Neutrophil (primary cell): ENCODE measurements at regions not wholly inside any gene's neighbourhood (a gene's known extent, or its start where the extent isn't known, plus 50 kb on each side); places are given as distances from the start of the nearest gene placed in this dataset.

ENCODE experiments used
- H3K27ac ChIP-seq: fragments of 200-600 bp; sonication (generic); 2 replicates; pipeline ENCODE4 v1.5.1; 2016; ENCODE audit warnings: mild to moderate bottlenecking, moderate library complexity
- H3K27me3 ChIP-seq: fragments of 200-600 bp; sonication (generic); 2 replicates; pipeline ENCODE4 v1.6.0; 2016; ENCODE audit warnings: mild to moderate bottlenecking
- H3K36me3 ChIP-seq: fragments of 200-600 bp; sonication (generic); 2 replicates; pipeline ENCODE4 v1.5.1; 2017
- H3K4me1 ChIP-seq, 2 experiments: fragments of 200-600 bp in 1 of 2; sonication (generic) in 1 of 2; 1 replicate in 1 of 2; 2 replicates in 1 of 2; pipeline versions ENCODE4 v1.5.1 to v1.6.1; 2013 to 2016; ENCODE audit warnings: low read depth in 1 of 2, low read length in 1 of 2, mild to moderate bottlenecking in 1 of 2, moderate library complexity in 1 of 2; ENCODE audit not compliant: control insufficient read depth in 1 of 2, insufficient read depth in 1 of 2
- H3K4me3 ChIP-seq, 2 experiments: fragments of 200-600 bp in 1 of 2; sonication (generic) in 1 of 2; 1 replicate in 1 of 2; 2 replicates in 1 of 2; pipeline ENCODE4 v1.5.1; 2013 to 2016; ENCODE audit warnings: low read depth in 1 of 2, low read length in 1 of 2, mild to moderate bottlenecking in 1 of 2, moderate library complexity in 1 of 2
- H3K9me3 ChIP-seq: fragments of 200-600 bp; sonication (generic); 2 replicates; pipeline ENCODE4 v1.5.1; 2016
- CTCF ChIP-seq: fragments of 200-600 bp; sonication (generic); IDR thresholded peaks from 2 replicates; pipeline ENCODE4 v1.5.1; 2016; ENCODE audit warnings: antibody characterized with exemption

- H3K27ac ChIP-seq = peak overlapping the region; percentile 98
- peak overlapping the region; percentile 46 to 47 for H3K4me3 ChIP-seq
- no peaks in the 10 kb centered on the region for H3K27me3 ChIP-seq
- H3K4me1 ChIP-seq = peaks cover 66 to 76% of the 10 kb centered on the region in 2 experiments
- H3K36me3 ChIP-seq = no peaks in the 10 kb centered on the region
- no peak for TF ChIP-seq CTCF
- no peaks in the 10 kb centered on the region for H3K9me3 ChIP-seq
These were observed 323.0 kb upstream of the JARID2 start for GRCh38 chr6:14922706-14923460.

GRCh38 chr6:14924126-14925024 is 321.5 kb upstream of the JARID2 start:
- H3K36me3 ChIP-seq = no peaks in the 10 kb centered on the region
- no peaks in the 10 kb centered on the region for H3K27me3 ChIP-seq
- peak overlapping the region; percentile 98 for H3K27ac ChIP-seq
- no peaks in the 10 kb centered on the region for H3K9me3 ChIP-seq
- H3K4me1 ChIP-seq = peaks cover 59 to 65% of the 10 kb centered on the region in 2 experiments
- H3K4me3 ChIP-seq = peak overlapping the region in 1 of 2 experiments; percentile 4
- no peak for TF ChIP-seq CTCF

- H3K27ac ChIP-seq = peak overlapping the region; percentile 98
These were observed 320.7 kb upstream of the JARID2 start for GRCh38 chr6:14925025-14925698.

GRCh38 chr6:14925699-14926026 is 320.2 kb upstream of the JARID2 start:
- Histone ChIP-seq H3K36me3 (no peaks in the 10 kb centered on the region), H3K27ac (peak overlapping the region; percentile 4), H3K27me3 (no peaks in the 10 kb centered on the region), H3K4me1 (peaks cover 47 to 52% of the 10 kb centered on the region in 2 experiments), H3K9me3 (no peaks in the 10 kb centered on the region), H3K4me3 (no peak overlapping the region)
- TF ChIP-seq CTCF = no peak

More at GRCh38 chr6:14925025-14925698, 320.7 kb upstream of the JARID2 start:
- Histone ChIP-seq H3K9me3 (no peaks in the 10 kb centered on the region), H3K36me3 (no peaks in the 10 kb centered on the region), H3K4me1 (peaks cover 52 to 57% of the 10 kb centered on the region in 2 experiments), H3K27me3 (no peaks in the 10 kb centered on the region), H3K4me3 (no peak overlapping the region)
- TF ChIP-seq CTCF = no peak

GRCh38 chr6:14927398-14927797 is 318.5 kb upstream of the JARID2 start:
- H3K36me3 ChIP-seq = no peaks in the 10 kb centered on the region

More at GRCh38 chr6:14927398-14927797, 318.5 kb upstream of the JARID2 start:
- TF ChIP-seq CTCF = no peak
- no peaks in the 10 kb centered on the region for H3K27me3 ChIP-seq
- H3K9me3 ChIP-seq = no peaks in the 10 kb centered on the region
- H3K27ac ChIP-seq = peak overlapping the region; percentile 53
- no peak overlapping the region for H3K4me3 ChIP-seq
- H3K4me1 ChIP-seq = peaks cover 30 to 35% of the 10 kb centered on the region in 2 experiments
